GM18519 (cell line): ENCODE measurements at regions not wholly inside any gene's neighbourhood (a gene's known extent, or its start where the extent isn't known, plus 50 kb on each side); places are given as distances from the start of the nearest gene placed in this dataset.

Experiments
- ATAC-seq: cut with Tn5 transposase; IDR thresholded peaks from one replicate; pipeline ENCODE4 v1.9.1; 2021; ENCODE audit warnings: mild to moderate bottlenecking, moderate library complexity; ENCODE audit not compliant: unreplicated experiment, low FRiP score

- no peak for ATAC-seq
These were observed 396.8 kb downstream of the TLE4 start for GRCh38 chr9:79968533-79968932.

- no peak for ATAC-seq
These were observed 391.1 kb downstream of the TLE4 start for GRCh38 chr9:79962836-79963235.

DNA sequence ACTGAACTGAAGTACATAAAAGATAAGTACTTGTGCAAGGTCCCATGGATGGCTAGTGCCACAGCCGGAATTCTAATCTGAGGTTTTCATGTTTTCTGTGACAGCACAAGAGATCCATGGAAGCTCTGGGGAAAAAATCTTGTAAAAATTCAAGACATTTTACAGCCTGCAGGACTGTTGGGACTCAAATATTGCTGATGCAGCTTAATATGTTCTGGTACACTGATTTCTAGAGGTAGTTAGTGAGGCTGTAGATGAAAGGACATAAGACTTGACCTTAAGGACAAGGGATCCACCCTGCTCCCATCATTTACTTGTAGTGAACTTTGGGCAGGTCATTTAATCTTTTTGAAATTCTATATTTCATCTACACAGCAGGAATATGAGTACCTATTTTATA is 390.4 kb downstream of the TLE4 start:
- ATAC-seq, result no peak

DNA sequence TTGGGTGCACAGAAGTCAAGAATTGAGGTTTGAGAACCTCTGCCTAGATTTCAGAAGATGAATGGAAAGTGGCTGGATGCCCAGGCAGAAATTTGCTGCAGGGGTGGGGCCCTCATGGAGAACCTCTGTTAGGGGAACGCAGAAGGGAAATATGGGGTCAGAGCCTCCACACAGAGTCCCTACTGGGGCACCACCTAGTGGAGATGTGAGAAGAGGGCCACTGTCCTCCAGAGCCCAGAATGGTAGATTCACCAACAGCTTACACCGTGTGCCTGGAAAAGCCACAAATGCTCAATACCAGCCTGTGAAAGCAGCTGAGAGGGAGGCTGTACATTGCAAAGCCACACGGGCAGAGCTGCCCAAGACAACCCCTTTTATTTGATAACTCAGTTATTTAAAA is 383.5 kb downstream of the TLE4 start:
- no peak for ATAC-seq

DNA sequence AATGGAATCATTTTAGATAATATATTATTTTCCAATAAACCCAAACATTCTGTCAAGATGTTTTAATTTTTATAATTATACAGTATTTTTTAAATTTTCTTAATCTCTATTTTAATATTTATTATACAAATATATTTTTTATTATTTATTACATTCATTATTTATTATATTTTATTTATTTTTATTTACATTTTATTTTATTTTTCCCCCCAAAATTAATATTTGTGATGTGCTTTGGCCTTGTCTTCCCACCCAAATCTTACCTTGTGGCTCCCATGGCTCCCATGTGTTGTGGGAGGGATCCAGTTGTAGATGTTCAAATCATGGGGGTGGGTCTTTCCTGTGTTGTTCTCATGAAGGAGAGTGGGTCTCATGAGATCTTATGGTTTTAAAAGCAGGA is 382.1 kb downstream of the TLE4 start:
- no peak for ATAC-seq

DNA sequence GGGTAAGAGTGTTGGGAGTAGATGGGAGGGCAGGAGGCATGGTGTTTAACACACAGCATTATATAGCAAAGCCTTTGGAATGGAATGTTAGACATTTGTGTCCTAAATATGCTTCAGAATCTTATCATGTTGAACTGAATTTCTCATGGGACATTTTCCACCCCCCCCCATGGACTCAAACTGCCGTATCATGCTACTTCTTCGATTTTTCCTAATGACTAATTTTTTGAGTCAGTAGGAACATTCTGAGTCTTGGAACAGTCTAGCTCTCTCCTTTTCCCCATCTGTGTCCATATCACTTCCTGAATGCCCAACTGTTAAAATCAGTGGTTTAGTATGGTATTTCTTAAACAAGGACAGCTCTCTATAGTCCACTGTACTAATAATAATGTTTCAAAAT is 380.6 kb downstream of the TLE4 start:
- no peak for ATAC-seq

DNA sequence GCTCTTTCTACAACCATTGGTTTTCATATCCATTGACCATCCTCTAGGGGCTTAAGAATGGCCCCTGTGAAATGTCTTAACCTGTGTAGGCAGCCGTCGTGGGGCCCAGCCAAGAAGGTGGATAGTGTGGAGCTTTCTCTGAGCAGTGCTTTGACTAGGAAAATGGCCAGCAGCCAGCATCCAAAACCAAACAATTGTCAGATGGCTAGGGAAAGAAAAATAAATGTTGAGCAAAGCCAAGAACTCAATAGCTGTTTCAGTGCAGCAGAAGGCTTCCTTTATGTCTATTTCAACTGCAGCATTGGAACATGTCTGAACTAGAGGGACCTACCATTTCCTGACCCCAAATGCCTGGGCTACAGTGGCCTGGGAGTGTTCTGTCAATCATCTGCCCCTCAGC is 374.9 kb downstream of the TLE4 start:
- no peak for ATAC-seq

DNA sequence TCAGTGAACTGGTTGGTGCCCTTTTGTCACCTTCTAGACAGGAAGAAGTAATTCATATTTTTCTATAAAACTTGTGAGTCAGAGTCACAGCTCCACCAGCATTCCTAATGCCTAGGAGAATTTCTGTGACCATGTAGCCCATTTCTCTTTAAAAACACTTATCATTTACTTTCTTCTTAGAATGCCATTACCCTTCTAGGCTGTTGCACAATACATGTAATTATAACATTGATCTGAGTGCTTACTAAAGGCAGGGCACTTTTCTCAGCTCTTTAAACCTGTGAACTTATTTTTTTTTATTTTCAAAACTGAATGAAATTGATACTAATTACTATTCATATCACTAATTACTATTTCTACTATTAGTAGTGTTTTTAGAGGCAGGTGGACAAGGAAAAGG is 373.7 kb downstream of the TLE4 start:
- ATAC-seq, result no peak

GRCh38 chr9:79945016-79945415 is 373.3 kb downstream of the TLE4 start:
- no peak for ATAC-seq

- ATAC-seq, result no peak
These were observed 369.2 kb downstream of the TLE4 start for GRCh38 chr9:79940919-79941318.

DNA sequence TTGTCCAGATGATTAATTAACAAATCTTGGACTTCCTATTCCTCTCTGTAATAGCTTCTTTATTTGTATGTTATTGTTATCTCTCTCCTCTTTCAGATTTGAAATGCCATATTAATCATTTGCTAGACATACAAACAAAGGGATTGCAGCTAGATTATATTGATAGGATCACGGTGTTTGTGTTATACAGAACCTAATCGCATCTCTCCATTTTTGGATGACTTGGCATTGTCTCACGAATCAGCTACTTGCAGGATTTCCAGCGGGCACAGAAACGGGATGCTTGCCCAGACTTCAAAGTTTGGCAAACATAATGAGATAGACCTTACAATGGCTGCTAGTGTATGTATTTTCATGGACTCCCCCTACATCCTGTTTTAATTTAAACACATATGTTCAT is 368.1 kb downstream of the TLE4 start:
- ATAC-seq, result no peak

GRCh38 chr9:79936336-79936735 is 364.6 kb downstream of the TLE4 start:
- ATAC-seq, result no peak

- no peak for ATAC-seq
These were observed 357.5 kb downstream of the TLE4 start for GRCh38 chr9:79929285-79929684.

DNA sequence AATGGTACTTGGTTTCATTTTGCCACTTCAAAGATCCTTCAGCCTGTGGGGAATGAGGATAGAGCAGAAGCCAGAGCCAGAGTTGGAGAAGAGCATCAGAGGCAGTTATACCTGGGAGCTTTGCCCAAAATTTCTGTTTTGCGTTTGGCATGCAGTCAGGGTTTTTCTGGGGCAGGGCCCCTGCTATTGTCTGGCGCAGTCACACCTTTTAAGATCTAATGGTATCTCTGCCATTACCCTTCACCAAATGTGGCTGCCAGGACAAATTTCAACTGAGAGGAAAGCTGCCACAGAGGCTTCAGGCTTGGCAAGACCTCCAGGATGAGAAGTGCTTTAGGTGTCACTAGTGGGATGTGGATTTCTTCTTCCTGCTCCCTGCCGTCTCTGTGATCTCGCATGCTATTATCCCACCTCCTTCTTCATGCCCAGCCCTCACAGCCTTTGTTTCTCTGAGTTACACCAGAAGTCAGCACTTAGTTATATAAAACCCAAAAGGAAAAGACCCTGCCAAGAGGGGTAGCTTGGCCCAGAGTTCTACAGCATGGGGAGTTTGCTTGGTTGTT is 357.0 kb downstream of the TLE4 start:
- no peak for ATAC-seq

DNA sequence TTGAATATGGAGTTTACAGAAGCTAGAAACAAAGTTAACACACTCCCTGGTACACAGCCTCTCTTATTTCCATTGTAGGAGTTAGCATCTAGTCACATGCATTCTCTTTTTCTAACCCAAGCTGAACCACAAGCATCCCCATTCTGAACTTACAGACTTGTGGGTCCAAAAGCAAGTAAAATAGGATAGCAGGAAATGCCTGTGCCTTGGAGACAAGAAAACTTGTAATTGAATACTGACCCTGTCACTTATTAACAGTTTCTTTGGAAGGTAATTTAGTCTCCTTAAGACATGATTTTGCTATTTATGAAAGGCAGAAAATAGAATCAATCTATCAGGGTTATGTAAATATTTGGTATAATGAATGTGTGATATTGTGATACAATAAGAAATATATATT is 353.6 kb downstream of the TLE4 start:
- ATAC-seq, result no peak

DNA sequence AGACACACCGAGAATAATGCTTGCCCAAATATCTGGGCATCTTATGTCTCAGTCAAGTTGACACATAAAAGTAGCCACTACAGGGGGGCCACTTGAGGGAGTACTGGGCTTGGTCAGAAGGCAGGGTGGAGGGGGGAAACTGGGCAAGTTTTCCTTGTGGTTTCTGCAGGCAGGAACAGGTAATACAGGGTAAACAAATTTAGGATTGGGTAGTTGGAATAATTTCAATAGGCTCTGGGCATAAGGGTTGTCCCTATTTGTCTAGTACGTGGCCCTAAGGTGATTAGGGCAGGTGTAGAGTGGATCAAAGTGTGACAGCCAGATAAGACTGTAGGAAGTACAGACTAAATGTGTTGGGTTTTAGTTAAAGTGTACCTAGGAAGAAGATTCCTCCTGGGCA is 353.1 kb downstream of the TLE4 start:
- no peak for ATAC-seq

GRCh38 chr9:79917421-79917820 is 345.7 kb downstream of the TLE4 start:
- no peak for ATAC-seq

- ATAC-seq, result no peak
These were observed 342.1 kb downstream of the TLE4 start for GRCh38 chr9:79913867-79914266.

GRCh38 chr9:79912318-79913070 is 340.7 kb downstream of the TLE4 start:
- ATAC-seq, result no peak

GRCh38 chr9:79911724-79912123 is 340.0 kb downstream of the TLE4 start:
- no peak for ATAC-seq

DNA sequence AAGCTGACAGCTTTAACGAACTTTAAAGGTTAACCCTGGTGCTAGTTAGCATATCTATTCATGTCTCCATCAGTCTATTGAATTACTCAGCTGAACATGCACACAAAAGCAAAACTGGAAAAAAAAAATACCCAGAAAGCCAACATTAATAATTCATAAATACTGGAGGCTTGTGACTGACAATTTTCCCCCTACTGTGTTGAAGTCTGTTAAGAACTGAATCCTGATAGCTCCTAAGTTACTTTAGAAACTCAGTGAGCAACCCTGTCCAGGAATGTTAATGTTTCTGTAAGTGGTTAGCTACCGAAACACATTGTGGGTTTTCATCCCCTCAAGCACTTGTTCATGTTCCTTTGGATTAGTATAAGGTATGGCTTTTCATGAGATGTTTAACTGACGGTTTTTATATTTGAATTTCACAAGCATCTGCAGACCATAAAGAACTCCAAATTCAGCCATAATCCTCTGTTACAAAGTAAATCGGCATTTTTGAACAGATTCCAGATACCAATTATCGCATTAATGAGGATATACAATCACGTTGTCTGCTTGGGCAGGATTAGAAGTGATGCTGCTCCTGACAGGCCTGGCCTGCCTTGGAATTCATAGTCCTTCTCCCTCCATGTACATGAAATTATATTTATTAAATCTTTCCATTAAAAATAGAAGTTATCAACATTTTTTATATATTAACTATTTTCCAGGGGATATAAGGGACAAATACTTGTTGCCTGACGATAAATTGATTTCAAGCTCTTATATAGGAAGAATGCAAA is 331.2 kb downstream of the TLE4 start:
- ATAC-seq, result no peak

DNA sequence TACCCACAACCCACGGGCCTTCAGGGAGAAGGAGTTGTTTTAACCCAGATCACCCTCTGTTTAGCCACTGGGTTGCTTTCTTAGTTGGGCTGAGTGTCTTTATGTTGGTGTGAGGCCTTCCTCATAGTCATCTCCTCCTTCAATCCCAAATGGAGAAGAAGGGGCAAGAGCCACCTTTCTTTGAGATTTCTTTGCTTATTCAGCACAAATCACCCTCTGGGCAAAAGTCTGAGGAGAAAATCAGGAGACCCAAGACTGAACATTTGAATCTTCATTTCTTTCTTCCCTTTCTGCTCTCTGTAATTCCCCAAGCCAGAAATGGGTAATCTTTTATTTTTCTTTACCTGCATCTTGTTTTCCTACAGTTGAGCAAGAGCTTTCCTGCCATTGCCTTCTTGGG is 329.0 kb downstream of the TLE4 start:
- ATAC-seq, result no peak
